ENCODE measurements at regions not wholly inside any gene's neighbourhood (a gene's known extent, or its start where the extent isn't known, plus 50 kb on each side); places are given as distances from the start of the nearest gene placed in this dataset.
"Not testable (repeated sequence)": the region's sequence is repeated elsewhere in the genome, so short reads cannot be mapped to it uniquely, and the experiment has no call there.

- intact Hi-C loops (cut with DNase I): no loop called here
- DNase-seq (ENCODE audit: low spot score): no peak
Observed at GRCh38 chr11:104725796-104726408, 172.4 kb downstream of the CASP12 start.

- no peak for DNase-seq (ENCODE audit: low spot score)
- intact Hi-C loops (cut with DNase I): no loop called here
Observed at GRCh38 chr11:104713401-104713800, 184.9 kb downstream of the CASP12 start.

- DNase-seq (ENCODE audit: low spot score): no peak
- intact Hi-C loops (cut with DNase I): no loop called here
Observed at GRCh38 chr11:104705490-104706190, 192.6 kb downstream of the CASP12 start.

GRCh38 chr11:104704888-104705287 is 193.4 kb downstream of the CASP12 start:
- DNase-seq (ENCODE audit: low spot score): no peak
- intact Hi-C loops (cut with DNase I): no loop called here

DNA sequence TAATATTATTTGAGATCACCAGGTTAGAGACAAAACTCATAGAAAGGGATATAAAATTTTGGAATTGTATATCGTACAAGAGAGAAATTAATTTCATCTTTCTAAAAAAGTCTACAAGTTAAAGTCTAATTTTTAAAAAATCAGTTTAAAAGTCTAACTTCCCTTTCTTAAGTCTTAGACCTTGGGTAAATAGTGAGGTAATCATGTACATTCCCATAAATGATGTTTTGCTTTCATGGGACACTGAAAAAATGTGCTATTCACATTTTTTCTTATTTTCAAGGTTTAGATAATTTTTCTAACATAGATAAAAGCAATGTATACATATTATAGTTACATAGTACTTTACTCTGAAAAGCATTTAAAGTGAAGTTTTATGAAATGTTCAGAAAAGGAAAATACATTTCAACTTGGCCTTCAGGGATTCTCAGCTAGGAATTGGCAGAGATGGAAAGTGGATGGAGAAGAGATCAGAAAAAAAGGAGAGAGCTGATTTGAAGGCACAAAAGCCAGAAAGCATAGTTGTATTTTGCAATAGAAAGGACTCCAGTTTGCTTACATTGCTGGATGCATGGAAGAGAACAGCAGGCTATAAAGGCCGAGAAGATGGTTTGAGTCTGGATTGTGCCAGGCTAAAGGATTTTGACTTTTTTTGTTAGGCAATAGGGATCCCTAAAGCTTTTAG is 194.0 kb downstream of the CASP12 start:
- no peak for DNase-seq (ENCODE audit: low spot score)
- intact Hi-C loops (cut with DNase I): no loop called here

DNA sequence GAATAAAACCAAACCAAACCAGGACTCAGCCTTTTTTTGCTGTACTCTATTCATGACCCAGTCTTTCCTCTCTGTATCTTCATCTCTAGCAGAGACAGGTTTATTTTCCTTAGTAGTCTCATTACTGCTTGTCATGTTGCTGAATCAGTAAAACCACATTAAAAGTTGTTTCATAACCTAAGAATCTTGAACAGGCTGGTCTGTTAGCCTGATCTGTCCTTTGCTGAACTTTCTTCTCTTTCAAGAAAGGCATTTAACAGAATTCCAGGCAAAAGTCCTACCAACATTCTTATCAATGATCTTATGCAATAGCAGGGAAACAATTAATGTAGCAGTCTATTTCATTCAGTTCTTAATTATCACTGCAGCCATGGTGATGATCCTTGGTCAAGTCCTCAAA is 197.7 kb downstream of the CASP12 start:
- intact Hi-C loops (cut with DNase I): no loop called here
- no peak for DNase-seq (ENCODE audit: low spot score)

DNA sequence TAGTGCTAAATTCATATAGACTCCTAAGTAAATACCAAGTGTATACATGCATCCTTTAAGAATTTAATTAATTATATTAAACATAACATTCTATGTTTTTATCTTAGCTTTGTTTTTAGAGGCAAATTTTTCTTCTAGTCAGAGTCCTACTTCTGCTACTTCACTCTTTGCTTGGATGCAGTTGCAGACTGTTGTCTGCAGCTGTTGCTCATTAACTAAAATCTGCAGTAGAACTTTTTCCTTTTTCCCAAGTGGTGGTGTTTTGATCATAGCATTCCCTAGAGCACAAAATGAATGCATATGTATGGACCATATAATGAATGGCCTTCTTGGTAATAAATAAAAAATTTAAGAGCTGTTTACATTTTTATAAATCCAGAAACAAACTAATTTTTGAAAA is 198.3 kb downstream of the CASP12 start:
- DNase-seq (ENCODE audit: low spot score): no peak

DNA sequence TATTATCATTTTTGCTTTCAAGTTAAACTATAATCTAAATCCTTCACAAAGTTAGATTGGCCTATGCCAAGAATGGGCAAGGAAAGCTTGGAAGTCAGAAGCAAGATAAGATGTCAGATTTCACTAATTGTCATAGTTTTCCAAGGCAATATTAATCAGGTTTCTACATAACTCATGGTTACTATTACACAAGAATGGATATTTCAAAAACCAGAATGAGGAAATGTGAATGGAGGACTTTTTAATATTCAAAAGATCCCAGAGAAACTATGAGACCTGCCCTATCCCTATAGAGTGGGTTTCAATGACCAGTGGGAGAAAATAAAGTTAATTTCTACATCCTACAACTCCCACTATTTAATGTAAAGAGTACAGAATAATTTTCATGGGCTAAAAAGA is 203.2 kb downstream of the CASP12 start:
- DNase-seq (ENCODE audit: low spot score): no peak
- intact Hi-C loops (cut with DNase I): no loop called here

More for the DNA sequence above, 198.3 kb downstream of the CASP12 start:
- intact Hi-C loops (cut with DNase I): no loop called here

- intact Hi-C loops (cut with DNase I): no loop called here
- DNase-seq (ENCODE audit: low spot score): no peak
Observed at GRCh38 chr11:104694259-104695064, 203.8 kb downstream of the CASP12 start.

- intact Hi-C loops (cut with DNase I): no loop called here
Observed at GRCh38 chr11:104692751-104693150, 205.5 kb downstream of the CASP12 start.

GRCh38 chr11:104691129-104691528 is 207.1 kb downstream of the CASP12 start:
- intact Hi-C loops (cut with DNase I): no loop called here
- DNase-seq (ENCODE audit: low spot score): no peak

More at GRCh38 chr11:104692751-104693150, 205.5 kb downstream of the CASP12 start:
- DNase-seq (ENCODE audit: low spot score): no peak

DNA sequence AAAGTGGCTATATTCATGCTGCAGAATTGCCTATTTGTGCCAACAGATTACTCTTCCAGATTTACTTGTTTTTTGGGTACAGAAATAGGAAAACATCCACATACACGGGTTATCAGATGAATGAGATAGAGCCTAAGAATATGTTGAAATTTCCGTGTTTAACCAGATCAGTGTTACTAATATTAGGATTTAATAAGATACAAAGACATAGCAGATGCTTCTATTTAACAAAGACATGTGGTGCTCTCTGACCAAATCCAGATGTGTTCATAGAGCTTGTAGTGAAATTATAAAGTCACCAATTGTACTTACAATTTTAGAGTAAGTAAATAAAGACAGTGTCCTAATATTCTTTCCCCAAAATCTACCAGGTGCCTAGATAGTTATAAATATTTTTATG is 208.0 kb downstream of the CASP12 start:
- intact Hi-C loops (cut with DNase I): no loop called here
- no peak for DNase-seq (ENCODE audit: low spot score)

DNA sequence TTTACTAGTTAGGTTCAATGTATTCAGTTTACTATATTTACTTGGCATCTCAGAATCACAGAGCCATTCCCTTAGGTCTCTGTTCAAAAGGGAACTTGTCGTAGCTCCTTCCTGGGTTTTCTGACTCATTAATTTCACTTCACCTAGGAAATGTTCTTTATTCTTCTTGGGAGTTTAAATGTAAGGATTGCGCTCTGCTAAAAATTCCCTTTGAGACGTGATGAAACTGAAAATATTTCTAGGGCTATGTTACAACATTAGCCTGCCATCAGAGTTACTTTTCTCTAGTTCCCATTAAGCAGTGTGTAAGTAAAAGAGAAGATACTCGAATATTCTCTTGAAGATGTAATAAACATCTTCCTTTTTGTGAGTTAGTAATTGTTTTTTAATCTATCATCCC is 209.5 kb downstream of the CASP12 start:
- DNase-seq (ENCODE audit: low spot score): no peak
- intact Hi-C loops (cut with DNase I): no loop called here

DNA sequence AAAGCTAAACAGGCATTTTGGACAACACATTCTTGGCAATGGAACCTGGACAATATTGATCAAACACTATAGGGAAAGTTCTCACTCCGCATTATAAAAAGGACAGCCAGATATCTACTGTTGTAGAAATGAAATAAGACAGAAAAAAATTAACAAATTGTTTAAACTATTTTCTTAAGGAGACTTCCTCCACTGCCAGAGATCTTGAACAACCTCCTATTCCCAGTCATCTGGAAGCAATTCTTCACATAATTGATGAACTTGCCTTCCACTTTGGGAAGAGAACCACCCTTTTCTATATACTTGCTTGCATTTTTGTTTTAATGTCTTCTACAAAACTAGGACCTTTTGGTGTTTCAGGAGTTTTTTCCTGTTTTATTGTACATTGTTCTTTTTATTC is 216.1 kb downstream of the CASP12 start:
- intact Hi-C loops (cut with DNase I): no loop called here
- DNase-seq (ENCODE audit: low spot score): no peak

DNA sequence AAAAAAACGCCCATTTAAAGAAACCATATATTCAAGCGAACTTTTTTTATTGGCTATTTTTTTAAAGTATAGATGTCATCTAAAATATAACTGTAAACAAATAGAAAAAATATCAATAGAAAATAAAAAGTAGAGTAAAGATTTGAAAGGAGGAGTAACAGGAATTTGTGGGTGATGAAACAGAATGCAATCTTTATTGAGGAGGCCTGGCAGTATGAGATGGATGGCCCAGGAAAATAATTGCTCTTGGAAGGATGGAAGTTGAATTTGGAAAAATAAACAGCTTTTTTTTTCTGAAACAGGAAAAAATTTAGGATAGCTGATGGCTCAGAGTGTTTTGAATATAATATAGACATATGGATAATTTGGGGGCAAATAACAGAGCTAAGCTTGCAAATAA is 219.0 kb downstream of the CASP12 start:
- intact Hi-C loops (cut with DNase I): no loop called here
- DNase-seq (ENCODE audit: low spot score): no peak

DNA sequence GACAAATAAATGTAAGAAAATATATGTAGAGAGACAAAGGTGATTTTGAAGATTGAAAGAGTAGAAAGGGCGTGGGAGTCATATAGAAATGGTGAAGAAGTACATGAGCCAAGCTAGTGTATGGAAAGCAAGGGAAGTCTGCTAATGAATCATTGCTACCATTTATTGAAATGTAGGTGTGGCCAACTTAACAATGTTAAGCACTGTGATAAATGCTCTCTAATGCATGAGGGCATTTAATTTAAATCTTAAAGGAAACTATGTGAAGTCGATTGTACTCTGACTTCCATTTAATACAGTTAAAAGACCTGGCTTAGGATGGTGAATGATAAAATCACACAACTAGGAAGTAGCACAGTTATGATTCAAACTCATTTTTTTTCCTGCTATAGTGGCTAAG is 219.9 kb downstream of the CASP12 start:
- DNase-seq (ENCODE audit: low spot score): no peak
- intact Hi-C loops (cut with DNase I): no loop called here

GRCh38 chr11:104677069-104677468 is 221.2 kb downstream of the CASP12 start:
- intact Hi-C loops (cut with DNase I): not testable (repeated sequence)

GRCh38 chr11:104672897-104673296 is 225.4 kb downstream of the CASP12 start:
- intact Hi-C loops (cut with DNase I): no loop called here
- DNase-seq (ENCODE audit: low spot score): no peak

More at GRCh38 chr11:104677069-104677468, 221.2 kb downstream of the CASP12 start:
- DNase-seq (ENCODE audit: low spot score): not testable (repeated sequence)

DNA sequence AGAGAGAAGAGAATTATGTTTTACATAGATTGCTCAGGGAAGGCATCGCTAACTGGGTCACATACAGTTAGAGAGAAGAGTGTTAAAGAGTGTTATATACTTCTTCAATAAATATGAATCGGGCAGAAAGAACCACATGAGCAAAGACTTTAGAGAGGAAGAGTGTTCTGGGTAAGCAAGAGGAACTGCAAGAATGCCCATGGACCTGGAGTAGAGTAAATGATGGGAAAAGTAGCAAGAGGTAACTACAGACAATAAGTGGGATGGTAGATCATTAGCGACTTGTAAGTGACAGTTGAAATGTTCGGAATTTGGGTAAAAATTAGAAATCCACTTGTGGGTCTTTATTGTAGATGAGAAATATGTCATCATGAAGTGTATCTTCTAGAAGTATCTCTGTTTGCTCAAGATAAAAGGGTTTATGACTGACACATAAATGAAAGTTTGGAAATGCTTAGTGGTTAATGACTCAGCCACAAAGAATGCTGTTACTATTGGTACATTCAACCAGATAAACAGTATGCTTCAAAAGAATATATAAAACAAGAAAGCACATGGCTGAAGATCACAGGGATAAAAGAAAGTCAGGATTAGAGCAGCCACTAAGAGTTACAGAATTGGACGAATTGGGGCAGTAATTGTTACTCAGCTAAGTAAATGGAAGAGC is 229.3 kb downstream of the CASP12 start:
- DNase-seq (ENCODE audit: low spot score): no peak
- intact Hi-C loops (cut with DNase I): no loop called here

DNA sequence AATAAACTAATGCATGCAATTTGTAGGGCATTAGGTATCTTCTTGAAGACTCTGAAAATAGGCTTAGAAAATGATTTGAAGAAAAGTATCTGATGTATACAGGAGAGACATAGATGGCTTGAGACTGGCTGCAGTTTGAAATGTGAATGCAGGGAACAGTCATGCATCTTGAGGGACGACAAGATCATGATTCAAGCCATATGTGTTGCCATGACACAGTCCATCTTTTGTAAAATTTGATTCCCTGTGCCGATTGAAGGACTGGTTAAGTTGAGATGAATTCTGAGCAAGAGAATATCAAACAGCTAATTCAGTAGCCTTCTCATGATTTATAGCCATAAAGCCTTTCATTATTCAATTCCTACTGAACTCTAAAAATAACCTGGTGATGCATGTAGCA is 231.6 kb downstream of the CASP12 start:
- intact Hi-C loops (cut with DNase I): no loop called here
- no peak for DNase-seq (ENCODE audit: low spot score)
